GM19463 (cell line): ENCODE measurements at regions not wholly inside any gene's neighbourhood (a gene's known extent, or its start where the extent isn't known, plus 50 kb on each side); places are given as distances from the start of the nearest gene placed in this dataset.
"Not testable (repeated sequence)": the region's sequence is repeated elsewhere in the genome, so short reads cannot be mapped to it uniquely, and the experiment has no call there.

Source experiments
- ATAC-seq: cut with Tn5 transposase; IDR thresholded peaks from one replicate; pipeline ENCODE4 v1.9.1; 2021; ENCODE audit warnings: mild to moderate bottlenecking, moderate library complexity; ENCODE audit not compliant: unreplicated experiment

DNA sequence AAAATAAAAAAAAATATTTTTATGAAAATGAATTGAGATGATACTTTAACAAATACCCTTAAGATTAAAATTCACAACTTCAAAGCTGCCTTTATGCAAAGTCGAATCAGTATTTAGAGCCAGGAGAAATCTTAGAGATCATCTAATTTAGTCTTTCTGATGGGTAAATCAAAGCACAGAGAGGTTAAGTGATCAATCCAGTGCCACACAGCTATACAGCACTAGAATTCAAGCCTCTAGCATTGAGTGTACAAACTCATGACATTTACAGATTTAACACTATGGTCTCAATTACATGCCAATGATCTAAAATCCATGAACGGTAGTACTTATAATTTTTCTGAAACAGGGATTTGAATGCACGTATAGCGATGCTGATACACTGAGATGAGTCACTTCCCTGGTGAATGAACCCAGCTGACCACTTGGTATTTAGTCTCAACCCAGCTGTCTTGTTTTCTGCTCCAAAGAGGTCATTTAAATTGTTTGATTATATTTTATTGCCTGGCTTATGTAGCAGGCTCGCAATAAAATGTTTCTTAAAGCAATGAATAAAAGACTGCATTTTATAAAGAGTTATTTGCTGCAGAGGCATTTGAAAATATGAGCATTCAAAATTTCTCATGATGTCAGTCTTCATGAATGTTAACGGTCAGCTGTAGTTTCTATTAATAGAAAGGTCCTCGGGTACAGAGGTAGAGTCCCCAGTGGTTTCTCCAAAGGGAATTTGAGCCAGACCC, 152.4 kb upstream of the PRICKLE1 start:
- ATAC-seq, result no peak

DNA sequence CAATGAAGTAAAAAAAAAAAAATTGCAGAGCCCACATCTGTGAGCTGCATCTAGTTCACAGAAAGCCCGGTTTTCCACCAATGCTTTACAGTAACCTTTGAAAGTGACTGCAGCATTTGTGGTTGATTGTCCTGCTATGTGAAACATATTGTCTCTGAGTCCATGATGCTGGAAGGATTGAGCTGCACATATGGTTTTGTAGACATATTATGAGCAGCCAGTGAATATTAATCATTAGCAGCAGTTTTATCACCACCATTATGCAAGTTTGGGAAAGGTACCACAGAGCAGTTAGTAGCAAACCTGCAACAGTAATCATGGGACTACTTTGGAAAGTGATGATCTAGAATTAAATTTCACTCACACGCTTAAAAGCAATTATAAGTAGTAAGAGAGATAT, 151.5 kb upstream of the PRICKLE1 start:
- ATAC-seq, result no peak

DNA sequence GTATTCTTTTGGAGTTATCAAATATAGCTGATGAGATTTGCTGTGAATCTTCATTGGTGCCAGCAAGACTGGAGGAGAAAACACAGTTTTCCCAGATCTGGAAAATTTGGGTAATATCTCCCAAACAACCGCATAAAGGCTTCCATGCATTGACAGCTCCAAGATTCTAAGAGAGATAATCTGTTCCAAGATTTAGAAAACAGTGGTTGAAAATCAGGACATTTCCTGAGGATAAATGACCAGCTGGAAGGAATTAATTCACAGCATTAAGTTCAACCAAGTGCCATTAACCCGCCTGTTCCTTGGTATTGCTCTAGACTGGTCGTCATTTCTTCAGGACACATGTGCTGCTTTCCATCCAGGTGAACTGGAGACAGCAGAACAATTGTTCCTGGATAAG, 147.9 kb upstream of the PRICKLE1 start:
- ATAC-seq, result no peak

DNA sequence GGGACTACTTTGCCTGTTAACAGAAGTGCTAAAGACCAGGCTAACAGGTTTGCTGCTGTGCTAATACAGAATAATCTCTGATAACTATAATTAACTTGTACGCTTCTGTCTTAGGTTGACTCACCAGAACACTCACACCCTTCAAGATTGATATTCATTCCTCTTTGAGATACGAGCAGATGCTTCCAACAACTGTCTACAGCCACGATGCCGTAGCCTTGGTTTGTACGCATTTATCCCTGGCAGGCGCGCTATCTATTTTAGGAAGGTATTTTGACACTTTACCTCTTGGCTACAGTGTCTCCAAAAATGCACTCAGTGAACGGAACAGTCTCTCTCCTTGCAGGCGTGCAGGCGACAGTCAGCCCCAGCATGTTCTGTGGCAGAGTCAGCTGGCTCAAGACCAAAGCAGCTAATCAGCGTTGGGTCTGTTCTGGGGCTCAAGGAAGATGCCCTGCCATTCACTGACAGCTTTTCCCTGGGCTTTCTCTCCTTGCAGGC, 146.4 kb upstream of the PRICKLE1 start:
- ATAC-seq, result no peak

DNA sequence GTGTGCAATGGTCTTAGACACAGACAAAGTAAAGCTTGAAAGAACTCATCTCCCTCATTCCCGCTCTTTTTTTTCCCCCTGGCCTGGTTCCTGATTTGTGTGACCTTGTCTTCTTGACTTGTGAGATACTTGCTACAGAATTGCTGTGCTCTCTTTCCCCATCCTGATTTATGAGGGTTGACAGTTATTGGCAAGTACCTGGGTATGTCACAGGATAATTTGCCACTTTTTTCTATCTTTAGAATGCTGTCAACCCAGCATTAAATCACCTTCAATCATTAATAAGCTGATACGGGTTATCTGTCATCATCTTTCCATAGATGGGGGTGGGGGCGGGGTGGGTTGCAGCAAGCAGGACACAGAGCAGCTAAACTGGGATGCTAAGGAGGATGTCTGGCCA, 144.4 kb upstream of the PRICKLE1 start:
- ATAC-seq, result no peak

GRCh38 chr12:42732908-42733411, 143.4 kb upstream of the PRICKLE1 start:
- ATAC-seq, result no peak

DNA sequence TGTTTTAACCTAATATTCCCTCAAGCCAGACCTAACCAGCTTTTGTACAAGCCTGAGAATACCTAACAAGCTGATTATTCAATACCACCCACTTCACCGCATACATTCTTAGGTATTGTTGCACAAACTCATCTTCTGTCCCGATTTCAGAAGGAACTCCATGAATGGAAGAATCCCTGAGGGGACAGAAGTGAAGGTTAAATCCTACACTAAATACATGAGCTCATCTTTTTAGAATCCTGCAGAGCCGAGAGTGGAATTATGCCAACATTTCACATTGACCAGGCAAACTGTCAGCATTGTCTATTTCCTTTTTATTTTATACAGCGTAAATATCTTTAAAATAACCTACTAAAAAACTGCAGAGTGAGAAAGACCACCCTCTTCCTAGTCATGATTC, 140.7 kb upstream of the PRICKLE1 start:
- no peak for ATAC-seq

- no peak for ATAC-seq
Measured at GRCh38 chr12:42729535-42729900, 140.0 kb upstream of the PRICKLE1 start.

DNA sequence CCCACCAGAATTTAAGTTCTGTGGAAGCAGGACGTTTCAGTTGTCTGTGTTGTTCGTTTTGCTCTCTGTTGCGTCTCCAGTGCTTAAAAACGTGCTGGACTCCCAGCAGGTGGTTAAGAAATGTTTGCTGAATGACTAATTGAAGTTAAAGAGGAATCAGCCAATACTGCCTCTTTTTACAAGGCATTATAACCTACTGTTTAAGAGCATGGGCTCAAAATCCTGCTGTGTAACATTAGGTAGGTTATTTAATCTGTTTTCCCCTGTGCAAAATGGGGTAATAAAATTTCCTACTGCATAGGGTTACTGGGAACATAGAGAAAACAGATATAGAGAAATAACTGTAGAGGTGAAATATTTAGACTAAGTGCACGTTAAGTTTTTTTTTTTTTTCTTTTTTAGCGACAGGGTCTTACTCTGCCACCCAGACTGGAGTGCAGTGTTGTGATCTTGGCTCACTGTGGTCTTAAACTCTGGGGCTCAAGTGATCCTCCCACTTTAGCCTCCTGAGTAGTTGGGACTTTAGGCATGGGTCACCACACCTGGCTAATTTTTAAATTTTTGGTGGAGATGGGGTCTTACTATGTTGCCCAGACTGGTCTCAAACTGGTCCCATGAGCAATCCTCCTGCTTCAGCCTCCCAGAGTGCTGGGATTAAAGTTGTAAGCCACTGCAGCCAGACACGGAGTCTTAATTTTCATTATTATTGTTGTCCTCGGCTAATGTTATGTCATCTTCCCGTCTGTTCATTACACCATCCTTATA, 139.4 kb upstream of the PRICKLE1 start:
- no peak for ATAC-seq

DNA sequence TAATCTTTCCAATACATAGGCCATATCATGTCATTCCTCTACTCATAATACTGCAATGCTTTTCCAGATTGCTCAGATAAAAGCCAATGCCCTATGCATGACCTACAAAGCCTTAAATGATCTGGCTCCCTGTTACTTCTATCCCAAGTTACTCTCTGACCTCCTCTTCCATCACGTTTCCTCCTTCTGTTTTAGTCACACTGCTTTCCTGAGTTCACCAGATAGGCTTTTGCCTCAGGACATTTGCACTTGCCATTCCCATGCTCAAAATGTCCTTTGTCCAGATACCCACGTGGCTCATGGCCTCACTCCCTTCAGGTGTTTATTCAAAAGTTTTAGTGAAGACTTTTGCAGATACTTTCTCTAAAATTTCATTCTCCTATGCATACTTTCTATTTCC, 138.7 kb upstream of the PRICKLE1 start:
- no peak for ATAC-seq

- no peak for ATAC-seq
Measured at GRCh38 chr12:42725809-42726208, 136.3 kb upstream of the PRICKLE1 start.

- ATAC-seq, result no peak
Measured at GRCh38 chr12:42716491-42716891, 126.9 kb upstream of the PRICKLE1 start.

GRCh38 chr12:42713566-42713965, 124.0 kb upstream of the PRICKLE1 start:
- ATAC-seq, result not testable (repeated sequence)

- ATAC-seq, result not testable (repeated sequence)
Measured at GRCh38 chr12:42708374-42708773, 118.8 kb upstream of the PRICKLE1 start.

DNA sequence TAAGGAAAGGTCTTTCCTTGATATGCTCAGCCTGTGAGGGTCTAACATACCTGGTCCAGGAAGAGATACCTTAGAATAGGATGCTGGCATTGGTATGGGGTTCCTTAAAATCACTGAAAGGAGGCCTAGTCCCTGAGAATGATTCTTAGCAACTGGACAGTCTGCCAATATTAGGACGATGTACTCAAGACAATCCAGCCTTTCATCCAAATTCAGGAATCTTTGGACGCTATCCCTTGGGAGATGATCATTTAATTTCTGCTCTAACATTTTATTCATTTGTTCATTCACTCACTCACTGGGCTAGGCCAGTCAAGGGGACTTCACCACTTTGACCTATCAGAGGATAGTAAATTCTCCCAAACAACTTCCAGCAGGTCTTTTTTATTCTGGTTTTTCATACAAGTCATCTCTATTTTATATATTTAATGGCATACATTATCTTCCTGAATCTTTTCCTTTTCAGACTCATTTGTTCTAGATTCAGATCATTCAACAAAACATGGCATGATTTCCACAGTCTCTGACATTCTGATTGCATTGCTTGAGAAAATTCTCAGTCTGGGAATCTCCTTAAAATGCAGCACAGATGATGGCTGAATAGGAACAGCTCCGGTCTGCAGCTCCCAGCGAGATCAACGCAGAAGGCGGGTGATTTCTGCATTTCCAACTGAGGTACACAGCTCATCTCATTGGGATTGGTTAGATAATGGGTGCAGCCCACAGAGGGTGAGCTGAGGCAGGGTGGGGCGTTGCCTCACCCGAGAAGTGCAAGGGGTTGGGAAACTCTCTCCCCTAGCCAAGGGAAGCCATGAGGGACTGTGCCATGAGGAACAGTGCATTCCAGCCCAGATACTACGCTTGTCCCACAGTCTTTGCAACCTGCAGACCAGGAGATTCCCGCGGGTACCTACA, 118.0 kb upstream of the PRICKLE1 start:
- ATAC-seq, result no peak

- no peak for ATAC-seq
Measured at GRCh38 chr12:42706321-42706720, 116.8 kb upstream of the PRICKLE1 start.

DNA sequence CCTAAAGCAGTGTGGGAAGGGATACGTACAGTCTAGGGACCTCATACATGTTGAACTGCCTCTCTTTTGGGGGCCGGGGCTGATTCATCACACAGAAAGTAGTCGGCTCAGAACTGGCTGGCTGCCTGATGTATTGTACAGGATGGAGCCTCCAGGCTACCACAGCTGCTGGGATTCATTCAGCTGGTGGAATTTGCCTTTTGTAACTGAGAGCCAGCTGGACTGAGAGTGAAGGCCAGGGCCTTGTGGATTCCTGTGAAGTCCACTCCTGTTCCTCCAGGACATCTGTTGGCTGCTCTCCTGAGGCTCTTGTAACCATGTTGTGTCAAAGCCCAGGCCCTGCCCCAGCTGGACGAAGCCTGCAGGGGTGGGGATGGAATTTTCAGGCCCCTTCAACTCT, 116.3 kb upstream of the PRICKLE1 start:
- no peak for ATAC-seq

DNA sequence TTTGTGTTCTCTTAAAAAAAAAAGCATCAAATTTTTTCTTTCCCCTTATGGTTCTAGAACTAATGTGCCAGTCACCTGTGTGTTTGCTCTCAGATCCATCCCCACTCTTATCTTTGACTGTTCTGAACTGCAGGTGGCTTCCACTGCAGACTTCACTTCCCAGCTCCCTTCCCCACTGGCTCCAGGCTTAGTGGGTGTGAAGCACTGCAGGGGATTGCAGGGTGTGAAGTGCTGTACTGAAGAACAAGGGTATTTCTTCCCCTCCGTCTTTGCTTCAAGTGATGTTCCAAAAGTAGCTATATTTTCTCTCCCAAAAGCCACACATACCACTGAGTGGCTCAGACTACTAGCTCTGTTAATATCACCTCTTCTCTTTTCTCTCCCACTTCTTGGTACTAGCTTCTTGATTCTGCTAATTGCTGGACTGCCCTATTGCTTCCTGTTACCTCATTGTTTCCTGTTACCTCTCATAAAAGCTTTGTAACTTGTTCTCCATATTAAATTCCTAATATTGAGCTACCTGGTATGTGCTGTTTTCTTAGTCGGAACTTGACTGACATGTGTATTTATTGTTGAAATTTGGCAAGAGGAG, 115.4 kb upstream of the PRICKLE1 start:
- no peak for ATAC-seq

- ATAC-seq, result no peak
Measured at GRCh38 chr12:42704340-42704739, 114.8 kb upstream of the PRICKLE1 start.

- no peak for ATAC-seq
Measured at GRCh38 chr12:42701084-42701483, 111.5 kb upstream of the PRICKLE1 start.

- no peak for ATAC-seq
Measured at GRCh38 chr12:42698213-42698612, 108.7 kb upstream of the PRICKLE1 start.
